A549 (cell line): ENCODE measurements at regions not wholly inside any gene's neighbourhood (a gene's known extent, or its start where the extent isn't known, plus 50 kb on each side); places are given as distances from the start of the nearest gene placed in this dataset.

Experiments used
- ATAC-seq, 2 experiments: fragments of 200-7000 bp in 1 of 2; fragments of >200 bp in 1 of 2; cut with Nextera tagmentation in 1 of 2; cut with Tn5 transposase in 1 of 2; 3 replicates each; pipeline versions ENCODE4 v1.8.0 to v1.9.1; 2018 to 2020; ENCODE audit warnings: mild to moderate bottlenecking in 1 of 2, moderate library complexity in 1 of 2
- CTCF ChIA-PET: fragments of 300-600 bp; sonication (Branson Sonifier 250); formaldehyde crosslinking; extraction: SDS; loops from one replicate; lab custom pipeline; 2021; ENCODE audit warnings: antibody characterized with exemption, inconsistent platforms; lab: Yijun Ruan, JAX
- POLR2A ChIA-PET: fragments of 350-600 bp; formaldehyde crosslinking; extraction: SDS; loops from one replicate; lab custom pipeline; 2021; ENCODE audit warnings: antibody characterized with exemption, inconsistent platforms; lab: Yijun Ruan, JAX
- DNase-seq, 2 experiments: peaks; one replicate each; pipeline versions ENCODE4 v3.0.0 to v3.0.0-alpha.2; 2011 to 2016; ENCODE audit warnings: low read depth in 1 of 2, low spot score in 1 of 2
- FAIRE-seq: peaks from 2 replicates; lab custom pipeline; 2011; peaks lifted over from hg19 to GRCh38; lab: Jason Lieb, UNC
- H3K27ac ChIP-seq, 2 experiments: fragments of >200 bp; sonication (Bioruptor Twin); formaldehyde crosslinking; 3 replicates each; pipeline ENCODE4 v1.5.1; 2016 to 2017
- H3K4me1 ChIP-seq: fragments of >200 bp; sonication (Bioruptor Twin); formaldehyde crosslinking; 3 replicates; pipeline ENCODE4 v1.6.1; 2016
- H3K4me2 ChIP-seq: fragments of >200 bp; sonication (Bioruptor Twin); formaldehyde crosslinking; 3 replicates; pipeline ENCODE4 v1.6.1; 2016
- H3K4me3 ChIP-seq: fragments of >200 bp; sonication (Bioruptor Twin); formaldehyde crosslinking; 3 replicates; pipeline ENCODE4 v1.5.1; 2016
- H3K9me3 ChIP-seq: fragments of >200 bp; sonication (Bioruptor Twin); formaldehyde crosslinking; 3 replicates; pipeline ENCODE4 v1.6.1; 2016
- ATOH8 ChIP-seq: fragments of 250-450 bp; sonication (Bioruptor Pico); IDR thresholded peaks from 2 replicates; pipeline ENCODE4 v1.5.0; 2020; ENCODE audit warnings: low read depth, mild to moderate bottlenecking, moderate library complexity
- CBX2 ChIP-seq: fragments of 200-600 bp; sonication (generic); IDR thresholded peaks from 2 replicates; pipeline ENCODE4 v1.6.1; 2016; ENCODE audit warnings: low read depth, mild to moderate bottlenecking, borderline replicate concordance
- CHD4 ChIP-seq: fragments of 200-600 bp; sonication (generic); IDR thresholded peaks from 2 replicates; pipeline ENCODE4 v1.6.1; 2016; ENCODE audit warnings: antibody characterized with exemption, mild to moderate bottlenecking, borderline replicate concordance
- CTCF ChIP-seq: fragments of >200 bp; sonication (Bioruptor Twin); formaldehyde crosslinking; IDR thresholded peaks from 3 replicates; pipeline ENCODE4 v1.5.1; 2016
- ELK1 ChIP-seq: fragments of 150-350 bp; IDR thresholded peaks from 2 replicates; pipeline ENCODE4 v1.6.1; 2014; ENCODE audit warnings: low read depth, mild to moderate bottlenecking, low read length
- ESRRA ChIP-seq: fragments of 150-350 bp; IDR thresholded peaks from 2 replicates; pipeline ENCODE4 v1.6.1; 2014; ENCODE audit warnings: mild to moderate bottlenecking, low read length, borderline replicate concordance
- FOSB ChIP-seq: fragments of 250-450 bp; sonication (Bioruptor Pico); IDR thresholded peaks from 2 replicates; pipeline ENCODE4 v1.5.0; 2020; ENCODE audit warnings: mild to moderate bottlenecking, moderate library complexity
- HMGXB4 ChIP-seq: fragments of 250-450 bp; sonication (Bioruptor Pico); IDR thresholded peaks from 2 replicates; pipeline ENCODE4 v1.5.0; 2021; ENCODE audit warnings: mild to moderate bottlenecking, moderate library complexity, borderline replicate concordance
- KDM5A ChIP-seq: fragments of 200-600 bp; sonication (generic); IDR thresholded peaks from 2 replicates; pipeline ENCODE4 v1.6.1; 2016; ENCODE audit warnings: antibody characterized with exemption, mild to moderate bottlenecking
- MAX ChIP-seq: IDR thresholded peaks from 2 replicates; pipeline ENCODE4 v1.6.1; 2012
- PBX3 ChIP-seq: IDR thresholded peaks from 2 replicates; pipeline ENCODE4 v1.6.1; 2012
- PHF8 ChIP-seq: fragments of 200-600 bp; sonication (generic); IDR thresholded peaks from 2 replicates; pipeline ENCODE4 v1.6.1; 2016; ENCODE audit warnings: low read depth, mild to moderate bottlenecking, antibody characterized with exemption, moderate library complexity, borderline replicate concordance
- RAD21 ChIP-seq, 2 experiments: fragments of >200 bp in 1 of 2; sonication (Bioruptor Twin) in 1 of 2; formaldehyde crosslinking in 1 of 2; IDR thresholded peaks in 1 of 2; conservative IDR thresholded peaks in 1 of 2; 2 replicates in 1 of 2; 3 replicates in 1 of 2; pipeline ENCODE4 v1.6.1; 2012 to 2018; ENCODE audit warnings: inconsistent platforms in 1 of 2
- SMC3 ChIP-seq: fragments of >200 bp; sonication (Bioruptor Twin); formaldehyde crosslinking; IDR thresholded peaks from 3 replicates; pipeline ENCODE4 v1.6.1; 2018; ENCODE audit warnings: inconsistent platforms
- SREBF2 ChIP-seq: fragments of 450-650 bp; IDR thresholded peaks from 2 replicates; pipeline ENCODE4 v1.6.1; 2014; ENCODE audit warnings: mild to moderate bottlenecking, moderate library complexity
- TFCP2L1 ChIP-seq: fragments of 250-450 bp; sonication (Bioruptor Pico); IDR thresholded peaks from 2 replicates; pipeline ENCODE4 v1.5.0; 2021; ENCODE audit warnings: mild to moderate bottlenecking
- ZNF302 ChIP-seq: fragments of 250-450 bp; sonication (Bioruptor Pico); IDR thresholded peaks from 2 replicates; pipeline ENCODE4 v1.9.0; 2021; ENCODE audit warnings: inconsistent platforms, mild to moderate bottlenecking, moderate library complexity
- WGBS: methylation state at CpG from one replicate; pipeline ENCODE4 v1.1.6; 2017; ENCODE audit errors: missing lambda C conversion rate; 5-methylcytosine and 5-hydroxymethylcytosine counted together

GRCh38 chr16:5616841-5617240 is 519.2 kb upstream of the EEF2KMT start:
- 3% methylated on average over 6 of the region's 6 CpGs for WGBS
- no peaks in the 10 kb centered on the region for H3K9me3 ChIP-seq
- ChIA-PET CTCF (interaction anchor here (0.6 to 4.0 kb wide), 27 partner anchors 9 to 383 kb away, joined by 3 to 31 read pairs (median 5); no protein-coding TSS in a partner anchor), POLR2A (no interaction called here)
- no peaks in the 10 kb centered on the region for H3K4me1 ChIP-seq
- no peak overlapping the region for H3K27ac ChIP-seq
- TF ChIP-seq HMGXB4 (CRISPR knock-in tag) = no peak
- no peak for TF ChIP-seq CBX2
- no peak for TF ChIP-seq ZNF302
- TF ChIP-seq SREBF2 = no peak
- DNase-seq (no peak), ATAC-seq (no peak), FAIRE-seq (no peak)
- no peak overlapping the region for H3K4me2 ChIP-seq
- H3K4me3 ChIP-seq = no peak overlapping the region

GRCh38 chr16:5615868-5616642 is 518.5 kb upstream of the EEF2KMT start:
- DNase-seq = peak; percentile 58
- Histone ChIP-seq H3K4me3 (no peak overlapping the region), H3K4me2 (peak overlapping the region; percentile 66), H3K27ac (no peak overlapping the region), H3K4me1 (no peaks in the 10 kb centered on the region), H3K9me3 (no peaks in the 10 kb centered on the region)
- POLR2A ChIA-PET = no interaction called here
- CTCF ChIA-PET = interaction anchor here (0.6 to 4.0 kb wide), 39 partner anchors 8 to 744 kb away, joined by 3 to 31 read pairs (median 4); no protein-coding TSS in a partner anchor
- FAIRE-seq = no peak
- 14% methylated on average over 15 of the region's 25 CpGs for WGBS
- ATAC-seq = peak; percentile 90 to 99
- TF ChIP-seq CTCF = peak; percentile 59
- TF ChIP-seq PHF8 = no peak
- no peak for TF ChIP-seq ELK1
- TF ChIP-seq SMC3 = peak; percentile 54; the same call in 2 of the 3 replicates
- TF ChIP-seq ZNF302 = no peak
- TF ChIP-seq ESRRA = no peak
- TF ChIP-seq SREBF2 = no peak
- TF ChIP-seq ATOH8 (CRISPR knock-in tag) = no peak
- peak; percentile 47 to 56 for TF ChIP-seq RAD21 (conservative IDR thresholded peaks at IDR 0.05 in 1 of 2, IDR thresholded peaks at IDR 0.05 in 1 of 2)

- H3K9me3 ChIP-seq = no peaks in the 10 kb centered on the region
- no peaks in the 10 kb centered on the region for H3K4me1 ChIP-seq
- FAIRE-seq (no peak), DNase-seq (no peak), ATAC-seq (no peak)
- POLR2A ChIA-PET = no interaction called here
- no peak overlapping the region for H3K4me3 ChIP-seq
- H3K27ac ChIP-seq = no peak overlapping the region
- CTCF ChIA-PET = interaction anchor here (1.5 kb wide), 1 partner anchor 9 kb away, joined by 4 read pairs; no protein-coding TSS in a partner anchor
- 5% methylated on average over 12 of the region's 12 CpGs for WGBS
- H3K4me2 ChIP-seq = no peak overlapping the region
- TF ChIP-seq CHD4 (no peak), KDM5A (no peak), TFCP2L1 (CRISPR knock-in tag) (no peak), PBX3 (no peak), FOSB (CRISPR knock-in tag) (no peak), CTCF (no peak), MAX (no peak), HMGXB4 (CRISPR knock-in tag) (no peak), ATOH8 (CRISPR knock-in tag) (no peak), ZNF302 (no peak)
Observed at GRCh38 chr16:5607169-5607568, 509.6 kb upstream of the EEF2KMT start.
